HG02870 (cell line): ENCODE measurements at regions not wholly inside any gene's neighbourhood (a gene's known extent, or its start where the extent isn't known, plus 50 kb on each side); places are given as distances from the start of the nearest gene placed in this dataset.

Experiments used
- ATAC-seq: cut with Tn5 transposase; IDR thresholded peaks from one replicate; pipeline ENCODE4 v1.9.1; 2021; ENCODE audit warnings: mild to moderate bottlenecking, moderate library complexity; ENCODE audit not compliant: unreplicated experiment

DNA sequence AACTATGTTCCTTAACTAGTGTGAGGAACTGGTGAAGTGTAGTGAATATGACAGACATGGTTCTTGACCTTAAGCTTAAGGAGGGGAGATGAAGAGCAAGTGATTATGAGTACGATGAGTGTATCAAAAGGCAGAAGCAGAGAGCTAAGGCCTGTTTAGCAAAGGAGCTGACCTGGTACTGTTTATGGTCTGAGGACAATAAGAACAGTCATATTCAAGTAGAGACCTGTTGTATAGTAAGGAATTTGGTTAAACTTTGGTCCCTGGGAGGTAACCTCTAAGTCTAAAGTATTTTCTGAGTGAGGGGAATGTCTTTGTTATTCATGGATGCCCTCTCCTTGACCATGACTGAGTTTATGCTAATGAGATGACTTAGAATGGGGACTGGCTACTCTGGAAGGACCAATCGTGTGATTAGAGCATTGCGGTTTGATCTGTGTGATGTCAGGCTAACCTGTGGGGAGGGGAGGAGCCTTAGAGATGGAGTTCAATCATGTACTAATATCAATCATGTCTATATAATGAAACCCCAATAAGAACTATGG is 389.3 kb downstream of the BMP4 start:
- ATAC-seq = no peak

DNA sequence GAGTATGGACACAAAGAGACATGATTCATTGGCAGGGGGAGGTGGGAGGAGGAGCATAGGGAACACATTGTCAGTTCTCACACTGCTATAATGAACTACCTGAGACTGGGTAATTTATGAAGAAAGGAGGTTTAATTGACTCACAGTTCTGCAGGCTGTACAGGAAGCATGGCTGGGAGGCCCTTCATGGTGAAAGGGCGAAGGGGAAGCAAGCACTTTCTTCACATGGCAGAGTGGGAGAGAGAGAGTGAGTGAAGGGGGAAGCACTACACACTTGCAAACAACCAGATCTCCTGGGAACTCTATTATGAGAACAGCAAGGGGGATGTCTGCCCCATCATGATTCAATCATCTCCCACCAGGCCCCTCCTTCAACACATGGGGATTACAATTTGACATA is 391.8 kb downstream of the BMP4 start:
- no peak for ATAC-seq

DNA sequence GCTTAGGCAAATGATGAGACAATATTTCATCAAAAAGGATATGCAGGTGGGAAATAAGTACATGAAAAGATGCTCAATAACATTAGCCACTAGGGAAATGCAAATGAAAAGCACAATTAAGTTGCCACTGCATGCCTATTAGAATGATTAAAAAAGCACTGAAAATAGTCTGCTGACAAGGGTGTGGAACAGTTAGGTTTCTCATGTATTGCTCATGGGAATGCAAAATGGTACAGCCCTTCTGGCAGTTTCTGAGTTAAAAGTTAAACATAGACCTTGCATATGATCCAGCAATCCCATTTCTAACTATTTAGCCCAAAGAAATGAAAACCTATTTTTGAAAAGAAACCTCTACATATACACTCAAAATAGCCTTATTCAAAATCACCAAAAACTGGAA is 393.0 kb downstream of the BMP4 start:
- ATAC-seq = no peak

DNA sequence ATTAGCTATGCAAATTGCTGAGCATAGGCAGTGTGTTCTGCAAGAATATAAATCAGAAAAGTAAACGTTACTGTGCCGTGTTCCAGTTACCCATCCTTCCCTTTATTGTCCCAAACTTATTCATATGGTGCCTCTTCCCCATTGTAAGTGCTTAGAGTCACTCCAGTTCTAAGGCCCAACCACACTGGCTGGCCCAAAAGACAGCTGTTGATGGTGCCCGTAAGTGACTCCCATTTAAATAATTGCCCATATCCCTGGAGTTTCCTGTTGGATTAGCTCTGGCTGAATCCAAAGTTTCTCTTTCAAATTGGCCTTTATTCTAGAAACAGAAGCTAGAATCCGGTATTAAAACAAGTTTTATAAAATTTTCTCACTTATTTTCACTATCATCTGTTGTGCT is 400.1 kb upstream of the DDHD1 start:
- no peak for ATAC-seq

DNA sequence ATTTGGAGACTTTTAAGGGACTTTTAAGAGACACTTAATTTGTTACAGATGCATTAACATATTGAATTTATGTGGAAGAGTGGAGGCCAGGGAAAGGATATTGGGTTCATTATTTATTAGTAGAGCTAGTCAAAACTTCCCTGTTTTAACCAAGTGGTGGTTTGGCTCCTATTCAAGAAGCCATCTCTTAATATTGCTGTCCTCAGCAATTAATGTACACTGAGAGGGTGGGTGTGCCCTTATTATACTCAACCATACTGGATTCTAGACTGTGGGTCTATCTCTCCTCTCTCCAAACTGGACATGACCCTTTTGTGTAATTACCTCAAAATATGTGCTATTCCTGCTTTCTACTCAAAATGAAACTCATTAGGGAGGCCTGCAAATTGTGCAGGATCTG is 398.7 kb upstream of the DDHD1 start:
- no peak for ATAC-seq

DNA sequence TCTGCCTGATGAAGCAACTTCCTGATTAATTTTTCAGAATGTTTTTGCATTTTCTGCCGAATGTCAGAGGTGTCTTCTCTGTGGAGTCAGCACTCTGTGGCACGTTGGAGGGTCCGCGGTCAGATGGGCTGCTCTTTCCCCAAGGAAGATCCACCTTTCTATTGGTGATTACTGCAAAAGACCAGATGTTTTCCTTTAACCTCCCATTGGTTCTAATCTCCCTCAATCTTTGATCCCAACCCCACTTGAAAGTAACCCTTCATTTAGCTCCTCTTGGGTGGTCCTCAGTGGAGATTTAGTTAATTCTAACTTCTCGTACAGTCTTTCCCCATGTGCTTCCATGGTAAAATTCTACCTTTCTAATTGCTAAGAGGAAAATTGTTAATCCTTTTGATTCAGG is 397.7 kb upstream of the DDHD1 start:
- no peak for ATAC-seq

DNA sequence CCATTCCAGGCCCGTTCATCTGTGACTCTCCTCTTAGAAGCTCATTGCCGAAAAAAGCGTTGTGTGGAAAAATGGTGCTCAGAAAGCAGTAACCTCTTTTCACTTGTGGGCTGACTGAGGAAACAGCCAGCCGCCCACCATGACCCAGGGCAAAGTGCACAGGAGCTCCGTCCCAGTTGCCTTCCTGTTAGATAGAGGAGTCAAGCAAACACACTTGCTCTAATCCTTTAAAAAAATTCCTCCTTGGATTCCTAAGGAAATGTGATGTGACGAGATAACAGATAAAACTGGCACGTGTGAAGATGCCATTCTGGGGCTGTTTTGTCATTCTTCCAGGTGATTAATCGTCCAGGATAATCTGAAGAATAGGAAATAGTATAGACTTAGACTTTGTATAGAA is 396.8 kb upstream of the DDHD1 start:
- ATAC-seq = no peak

DNA sequence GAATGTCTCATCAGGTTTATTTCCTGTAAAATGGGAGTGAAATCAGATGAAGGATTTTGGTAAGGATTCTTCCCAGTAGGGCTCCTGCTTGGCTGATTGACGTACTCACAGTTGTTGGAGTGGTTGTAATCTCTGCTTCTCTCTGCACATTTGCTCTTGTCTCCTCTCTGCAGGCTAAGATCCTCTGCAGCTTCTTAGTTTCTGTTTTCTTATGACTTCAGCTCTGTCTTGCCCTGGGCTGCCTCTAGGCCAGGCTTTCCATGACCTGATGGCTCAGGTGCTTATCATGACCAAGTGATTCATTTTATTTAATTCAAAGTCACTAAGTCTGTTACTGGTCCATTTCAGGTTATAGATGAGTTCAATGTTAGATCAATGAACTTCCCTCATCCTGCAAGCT is 394.5 kb upstream of the DDHD1 start:
- ATAC-seq = no peak

DNA sequence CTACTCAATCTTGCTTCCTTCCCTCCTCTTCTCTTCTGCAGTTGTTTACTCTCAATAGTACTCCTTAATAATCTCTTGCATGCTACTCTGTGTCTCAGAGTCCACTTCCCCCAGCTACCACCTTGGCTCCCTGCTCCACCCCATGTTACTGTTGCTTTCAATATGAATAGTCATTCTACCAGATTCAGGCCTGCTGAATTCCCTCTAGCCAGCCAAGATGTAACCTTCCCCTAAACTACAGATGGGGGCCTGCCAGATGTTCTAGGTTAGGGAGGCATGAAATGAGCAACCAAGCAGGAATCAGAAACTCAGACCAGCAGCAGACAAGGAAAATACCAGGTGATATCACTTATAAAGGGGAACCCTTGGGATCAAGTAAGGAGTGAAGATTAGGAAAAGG is 392.1 kb upstream of the DDHD1 start:
- peak; percentile 82 for ATAC-seq

DNA sequence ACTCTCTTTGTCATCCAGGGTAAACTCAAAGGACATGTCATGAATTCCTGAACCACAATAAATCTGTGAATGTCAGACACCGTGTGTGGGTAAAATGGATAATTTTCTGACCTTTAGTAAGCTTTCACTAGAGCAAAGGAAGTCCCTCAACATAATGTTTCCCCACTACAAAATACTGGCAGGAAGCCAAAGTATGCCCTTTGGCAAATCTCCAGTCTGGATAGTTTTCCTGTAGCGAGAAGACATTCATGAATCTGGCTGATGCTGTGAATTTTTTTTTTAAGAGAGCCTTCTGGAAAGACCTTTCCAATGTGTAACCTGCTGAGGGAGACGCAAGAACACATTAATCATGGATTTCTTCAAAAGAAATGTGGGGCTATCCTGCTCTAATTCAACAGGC is 389.6 kb upstream of the DDHD1 start:
- ATAC-seq = no peak

DNA sequence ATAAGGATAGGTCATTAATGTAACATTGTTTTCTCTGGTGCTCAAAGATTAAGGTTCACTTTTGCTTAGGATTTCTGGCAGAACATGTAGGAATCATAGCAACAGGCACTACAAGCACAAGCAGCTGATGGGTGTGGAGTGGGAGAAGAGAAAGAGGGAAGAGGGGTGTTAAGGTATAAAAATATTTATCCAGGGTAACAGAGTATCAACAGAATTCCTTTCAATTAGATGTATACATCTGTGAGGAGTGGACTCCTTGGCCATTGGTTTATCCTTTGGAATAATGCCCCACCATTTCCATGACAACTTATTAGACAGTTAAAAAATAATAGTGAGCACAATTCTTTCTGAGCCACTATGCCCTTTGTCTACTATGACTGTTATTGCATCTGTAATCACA is 388.3 kb upstream of the DDHD1 start:
- no peak for ATAC-seq

DNA sequence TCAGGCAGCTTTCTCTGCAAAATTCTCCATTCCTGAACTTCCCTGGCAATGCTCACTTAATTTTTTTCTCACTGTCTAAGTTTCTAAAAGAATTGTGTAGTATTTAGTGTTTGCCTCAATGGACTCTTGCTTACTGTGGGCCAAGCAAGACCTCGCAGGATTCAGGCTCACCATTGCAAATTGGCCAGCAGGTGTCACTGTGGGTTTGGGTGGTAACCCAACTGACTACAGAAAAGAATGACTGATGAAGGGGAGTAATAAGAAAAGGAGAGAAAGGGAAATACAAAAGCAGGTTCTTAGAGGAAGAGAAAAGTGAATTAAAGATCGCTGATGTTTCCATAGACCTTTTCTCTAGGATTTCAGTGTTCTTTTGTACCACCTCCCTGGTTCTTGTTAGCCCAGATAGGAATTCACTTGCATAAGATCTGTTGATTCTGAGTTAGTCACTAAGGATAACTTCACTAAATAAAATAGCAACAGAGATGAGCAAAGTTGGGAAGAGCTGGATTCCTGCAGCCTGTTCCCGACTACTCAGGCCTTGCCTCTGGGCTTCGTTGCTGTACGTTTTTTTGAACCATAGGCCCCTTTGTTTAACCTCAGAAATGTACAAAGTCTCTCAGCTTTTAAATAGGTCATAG is 386.5 kb upstream of the DDHD1 start:
- ATAC-seq = peak; percentile 59

DNA sequence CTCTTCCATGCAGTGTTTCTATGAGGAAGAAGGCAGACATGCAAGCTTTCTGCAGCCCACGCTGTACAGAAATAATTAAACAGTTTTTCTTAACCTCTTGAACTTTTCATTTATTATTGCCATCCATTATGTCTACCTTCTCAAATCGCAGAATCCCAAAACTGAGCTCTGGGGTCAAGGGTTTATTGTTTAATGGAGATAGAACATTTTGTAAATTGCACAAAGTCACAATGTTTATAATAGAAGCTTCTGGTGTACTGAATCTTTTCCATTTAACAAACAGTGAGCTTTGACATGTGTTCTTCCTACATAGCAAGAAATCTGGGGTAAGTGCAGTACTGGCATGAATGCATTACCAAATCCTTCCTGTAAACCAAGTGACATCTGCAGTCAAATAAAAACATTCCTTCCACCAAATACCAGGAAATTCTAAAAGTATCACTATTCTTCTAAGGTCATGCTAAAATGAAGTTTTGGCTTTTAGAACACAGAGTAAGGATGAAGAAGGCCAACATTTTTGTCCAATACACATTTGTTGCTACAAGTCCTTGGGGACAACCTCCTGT is 385.3 kb upstream of the DDHD1 start:
- ATAC-seq = no peak

DNA sequence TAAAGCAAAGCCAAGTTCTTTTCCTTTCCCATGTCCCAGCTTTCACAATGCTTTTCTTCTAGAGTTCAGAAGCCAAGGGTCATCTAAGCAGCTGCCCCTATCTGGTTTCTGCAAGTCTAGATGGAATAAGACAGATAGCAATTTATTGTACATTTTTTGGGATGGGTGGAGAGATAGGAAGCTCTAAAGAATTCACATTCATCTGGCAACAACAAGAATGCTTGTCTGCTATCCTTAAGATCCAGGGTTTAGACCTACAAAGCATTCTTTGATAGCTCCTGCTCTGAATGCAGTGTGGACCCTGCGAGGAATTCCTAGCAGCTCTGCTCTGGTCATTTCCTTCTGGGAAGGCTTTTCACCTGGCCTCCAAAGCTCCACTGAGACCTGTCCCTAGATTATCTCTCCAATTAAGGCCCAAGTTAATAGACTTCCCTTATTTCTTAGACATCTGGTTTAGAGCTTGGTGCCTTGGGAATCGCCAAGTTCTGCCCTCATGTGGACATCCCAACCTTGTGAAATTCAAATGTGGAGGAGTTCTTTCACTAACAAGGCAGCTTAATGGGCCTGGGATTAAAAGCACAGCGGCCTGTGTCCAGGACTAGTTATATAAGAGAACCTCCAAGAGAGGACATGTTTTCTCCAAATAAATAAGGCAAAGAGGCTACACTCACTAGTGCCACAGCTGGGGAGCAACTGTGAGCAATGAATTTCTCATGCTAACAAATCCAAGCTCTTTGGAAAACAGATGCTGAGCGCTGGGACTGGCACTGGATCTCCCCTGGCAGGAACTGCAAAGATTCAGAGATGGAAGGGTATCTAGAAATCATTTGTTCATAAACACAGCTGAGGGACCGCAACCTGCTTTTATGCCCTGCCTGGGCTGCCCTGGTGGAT is 384.5 kb upstream of the DDHD1 start:
- ATAC-seq = no peak

DNA sequence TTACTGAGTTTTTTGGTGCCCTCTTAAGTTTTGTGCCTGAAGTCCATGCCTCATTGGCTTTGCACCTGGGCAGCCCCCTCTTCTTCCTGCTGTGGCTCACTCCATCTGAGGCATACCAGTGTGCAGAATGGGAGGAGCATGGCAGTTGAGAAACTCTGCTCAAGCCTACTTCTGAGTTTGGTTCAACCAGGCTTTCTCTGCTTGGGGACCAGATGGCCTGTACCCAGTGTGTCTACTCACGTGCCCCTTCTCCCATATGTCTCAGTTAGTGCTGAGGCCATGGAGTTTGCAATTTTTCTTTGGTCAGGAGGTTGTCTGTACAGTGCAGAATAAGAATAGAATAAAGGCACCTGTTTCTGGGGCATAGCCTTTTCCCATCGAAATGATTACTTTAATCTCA is 383.3 kb upstream of the DDHD1 start:
- ATAC-seq = no peak

DNA sequence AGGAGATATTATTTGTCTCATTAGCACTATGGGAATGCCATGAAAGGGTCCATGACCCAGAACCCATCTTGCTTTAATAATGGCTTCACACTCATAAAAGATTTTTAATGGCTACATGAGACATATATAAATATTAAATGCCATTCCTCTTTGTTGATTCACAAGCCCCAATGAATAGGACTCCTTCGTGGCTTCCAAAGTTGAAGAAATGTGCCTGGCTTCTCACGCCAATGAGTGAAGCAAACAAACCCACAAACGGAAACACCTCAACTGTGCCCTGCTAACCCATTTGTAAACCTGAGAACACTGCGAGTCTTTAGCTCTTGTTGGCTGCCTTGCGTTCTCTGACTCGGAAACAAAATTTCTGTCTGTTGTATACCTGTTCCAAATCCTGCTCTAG is 381.7 kb upstream of the DDHD1 start:
- ATAC-seq = no peak

DNA sequence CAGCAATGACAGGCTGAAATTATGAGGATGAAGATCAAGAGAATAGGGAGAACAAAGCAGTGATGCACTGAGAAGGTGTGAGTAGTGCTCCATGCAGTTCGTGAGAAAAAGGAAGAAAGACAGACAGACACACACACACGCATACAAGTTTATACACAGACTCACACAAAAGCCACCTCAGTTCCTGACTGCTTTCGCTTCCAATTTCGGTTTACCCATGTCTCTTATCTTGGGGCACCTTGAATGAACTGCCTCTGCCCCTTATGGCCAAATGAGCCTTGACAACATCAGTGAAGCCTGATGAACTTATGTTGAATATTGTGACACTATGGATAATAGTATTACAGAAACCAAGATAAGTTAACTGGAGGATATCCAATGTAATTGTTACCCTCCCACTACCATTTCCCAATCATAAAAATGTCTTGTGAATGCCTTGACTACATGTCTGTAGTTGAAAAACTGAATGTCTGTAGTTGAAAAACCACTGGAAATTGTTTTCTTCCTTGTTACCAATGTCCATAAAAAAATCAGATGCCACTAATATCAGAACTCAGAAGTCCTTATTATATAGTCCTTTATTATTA is 380.4 kb upstream of the DDHD1 start:
- no peak for ATAC-seq

DNA sequence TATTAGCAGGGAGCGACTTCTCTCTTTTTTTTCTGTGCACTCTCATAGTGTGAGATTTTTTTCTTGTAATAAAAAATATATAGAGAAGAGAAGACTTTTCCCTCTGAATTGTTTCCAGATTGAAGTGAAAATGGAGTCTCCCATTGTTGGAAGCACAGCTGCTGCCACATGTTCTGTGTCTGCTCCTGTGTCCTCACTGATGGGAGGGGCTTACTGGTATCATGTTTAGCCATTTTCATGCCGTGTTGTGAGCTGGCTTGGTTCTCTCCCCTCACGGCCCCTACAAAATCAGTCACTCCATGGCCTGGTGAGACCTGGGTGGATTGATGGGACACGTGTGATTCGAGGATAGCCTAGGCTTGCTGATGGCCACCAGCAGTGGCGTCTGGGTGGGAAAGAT is 379.7 kb upstream of the DDHD1 start:
- ATAC-seq = no peak

DNA sequence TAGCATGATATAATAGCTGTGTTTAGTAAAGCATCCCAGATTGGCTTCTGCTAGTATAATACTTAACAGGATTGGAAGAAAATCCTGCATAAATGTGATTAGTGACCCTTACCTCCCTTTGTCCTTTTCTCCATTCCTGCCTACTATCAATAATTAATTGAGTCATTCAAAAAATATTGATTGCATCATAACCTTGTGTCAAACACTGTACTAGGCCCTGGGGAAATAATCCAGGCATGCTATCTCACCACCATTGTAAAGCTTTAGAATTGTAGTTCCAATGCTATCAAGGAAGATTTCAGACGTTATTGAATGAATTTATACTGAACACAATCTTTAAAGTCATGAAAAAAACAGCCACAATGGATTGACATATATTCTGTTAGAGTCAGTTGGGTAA is 378.6 kb upstream of the DDHD1 start:
- no peak for ATAC-seq

DNA sequence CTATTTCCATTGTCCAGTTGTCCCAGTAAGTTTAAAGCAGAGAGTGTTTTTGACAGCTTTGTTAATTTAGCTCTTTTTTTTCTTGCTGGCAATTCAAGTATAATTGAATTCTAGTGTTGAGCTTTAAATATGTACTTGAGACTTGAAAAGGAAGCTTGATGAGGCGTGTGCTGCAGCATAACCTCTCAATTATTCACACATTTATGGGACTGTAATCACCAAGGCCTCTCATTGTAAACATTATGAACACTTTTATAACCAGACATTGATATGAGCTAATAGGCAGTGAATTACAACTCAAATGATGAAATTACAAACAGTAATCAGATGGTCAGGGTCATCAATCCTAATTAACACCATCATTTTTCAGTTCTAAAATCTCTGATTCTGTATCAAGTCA is 378.0 kb upstream of the DDHD1 start:
- no peak for ATAC-seq

DNA sequence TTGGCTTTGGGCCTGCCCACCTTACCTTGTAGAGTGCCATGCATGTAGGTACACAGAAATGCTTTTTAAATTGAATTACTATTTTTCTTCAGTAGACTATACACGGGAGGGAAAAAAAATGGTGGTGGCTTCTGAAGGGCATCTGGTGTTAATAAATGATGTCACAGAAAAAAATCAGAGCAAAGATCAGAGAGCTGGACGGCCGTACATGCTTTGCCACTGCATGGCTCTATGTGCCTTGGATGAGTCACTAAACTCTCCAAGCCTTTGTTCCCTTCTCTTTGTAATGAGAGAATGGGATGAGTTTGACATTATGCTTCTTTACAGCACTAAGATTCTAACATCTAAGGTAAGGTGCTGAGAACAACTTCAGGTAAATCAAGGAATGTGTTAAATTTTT is 376.4 kb upstream of the DDHD1 start:
- no peak for ATAC-seq
